UCSD-AML1 (cell line): ENCODE measurements at regions not wholly inside any gene's neighbourhood (a gene's known extent, or its start where the extent isn't known, plus 50 kb on each side); places are given as distances from the start of the nearest gene placed in this dataset.

Experiments used
- DNase-seq: peaks from one replicate; lab custom pipeline; 2025; ENCODE audit not compliant: unreplicated experiment; lab: John Stamatoyannopoulos, UW

GRCh38 chr12:98453492-98453891 lies 61.9 kb upstream of the TMPO start:
- DNase-seq = no peak

GRCh38 chr12:98456041-98456440 lies 59.3 kb upstream of the TMPO start:
- no peak for DNase-seq

DNA sequence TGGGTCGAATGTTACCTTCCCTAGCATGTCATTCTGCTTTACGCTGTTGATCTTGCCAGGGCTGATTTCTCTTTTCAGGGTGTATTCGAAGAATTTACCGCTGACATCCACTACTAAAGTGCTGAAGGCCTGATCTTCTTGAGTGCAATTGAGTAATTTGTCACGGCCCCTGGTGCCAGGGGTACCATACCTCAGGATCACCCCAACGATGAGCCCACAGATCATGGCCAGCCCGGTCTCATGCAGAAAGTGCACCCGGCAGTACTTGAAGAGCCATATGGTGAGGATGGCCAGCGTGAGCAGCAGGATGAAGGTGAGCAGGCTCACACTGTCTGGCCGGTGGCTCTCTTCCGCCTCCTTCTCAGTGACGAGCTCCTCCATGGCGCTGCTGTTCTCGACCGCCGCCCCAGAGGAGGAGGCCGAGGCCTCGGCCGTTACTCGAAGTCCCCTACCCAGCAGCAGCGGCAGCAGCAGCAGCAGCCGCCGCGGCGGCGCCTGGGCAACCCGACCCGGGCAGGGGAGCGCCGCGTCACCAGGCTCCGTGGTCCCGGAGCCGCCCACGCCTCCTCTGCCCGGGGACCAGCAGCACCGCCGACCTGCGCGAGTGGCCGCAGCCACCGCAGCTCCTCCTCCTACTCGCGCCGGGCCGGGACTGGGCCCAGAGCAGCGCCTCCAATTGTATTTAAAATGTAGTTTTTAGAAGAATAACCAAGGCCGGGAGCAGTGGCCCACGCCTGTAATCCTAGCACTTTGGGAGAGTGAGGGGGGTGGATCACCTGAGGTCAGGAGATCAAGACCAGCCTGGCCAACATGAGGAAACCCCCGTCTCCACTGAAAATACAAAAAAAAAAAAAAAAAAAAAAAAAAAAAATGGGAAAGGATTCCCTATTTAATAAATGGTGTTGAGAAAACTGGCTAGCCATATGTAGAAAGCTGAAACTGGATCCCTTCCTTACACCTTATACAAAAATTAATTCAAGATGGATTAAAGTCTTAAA lies 58.5 kb upstream of the TMPO start:
- no peak for DNase-seq

DNA sequence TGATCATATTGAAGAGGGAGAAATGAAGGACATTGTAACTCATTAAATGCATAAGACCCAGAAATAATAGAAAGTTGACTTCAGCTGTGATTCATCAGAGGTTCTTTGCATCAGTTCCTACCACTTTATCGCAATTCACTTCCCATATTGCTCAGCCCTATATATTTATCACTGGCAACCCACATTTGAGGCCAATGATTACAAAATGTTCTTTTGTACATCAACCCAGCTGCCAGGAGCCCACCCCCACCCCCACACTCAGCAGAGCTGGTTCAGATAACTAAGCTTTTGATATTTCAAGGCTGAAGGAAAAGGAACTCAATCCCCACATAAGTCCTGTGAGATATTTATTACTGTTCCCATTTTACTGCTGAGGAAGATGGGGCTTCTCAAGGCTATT lies 51.2 kb upstream of the TMPO start:
- peak; percentile 21 for DNase-seq

DNA sequence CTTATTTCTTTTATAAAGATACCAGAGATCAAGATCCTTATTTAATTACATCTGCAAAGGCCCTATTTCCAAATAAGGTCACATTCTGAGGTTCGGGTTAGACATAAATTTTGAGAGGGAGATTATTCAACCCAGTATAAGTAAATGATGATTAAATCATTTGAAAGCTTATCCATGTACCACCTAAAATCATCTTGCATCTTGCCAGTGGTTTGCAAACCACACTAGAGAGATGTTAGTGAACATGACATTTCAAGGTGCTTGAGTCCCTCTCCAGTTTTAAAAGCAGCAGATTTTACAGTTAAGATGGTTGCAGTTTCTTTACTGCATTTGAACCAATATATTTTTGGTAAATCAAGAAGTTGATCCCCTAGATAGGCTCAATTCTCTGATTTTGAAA lies 49.9 kb upstream of the TMPO start:
- DNase-seq = no peak
